IMR-90 (cell line): ENCODE measurements at regions not wholly inside any gene's neighbourhood (a gene's known extent, or its start where the extent isn't known, plus 50 kb on each side); places are given as distances from the start of the nearest gene placed in this dataset.

Experiments
- ATAC-seq: fragments of 200-7000 bp; cut with Tn5 transposase; 2 replicates; pipeline ENCODE4 v1.9.1; 2020; ENCODE audit warnings: low read depth, mild to moderate bottlenecking, moderate library complexity
- BruUV-seq: library from RNA; stranded (reverse); fragments of 400-500 nt; replicated peaks from 2 replicates; lab custom pipeline; 2021; lab: Mats Ljungman, UMichigan
- CTCF ChIA-PET: fragments of 300-600 bp; formaldehyde crosslinking; extraction: SDS; loops from one replicate; lab custom pipeline; 2021; ENCODE audit warnings: antibody characterized with exemption; lab: Yijun Ruan, JAX
- POLR2A ChIA-PET: fragments of 300-600 bp; sonication (Branson Sonifier 250); formaldehyde crosslinking; loops from one replicate; lab custom pipeline; 2022; ENCODE audit warnings: antibody characterized with exemption; ENCODE audit not compliant: unreplicated experiment; lab: Charles Lee
- DNase-seq: peaks from one replicate; pipeline ENCODE4 v3.0.0; 2013
- H2AFZ ChIP-seq: replicated peaks from 2 replicates; pipeline ENCODE3; 2013; ENCODE audit warnings: low read length, mild to moderate bottlenecking; ENCODE audit not compliant: poor library complexity
- H2AK5ac ChIP-seq: 2 replicates; pipeline ENCODE4 v1.6.1; 2013; ENCODE audit warnings: low read depth, low read length, inconsistent platforms
- H2AK9ac ChIP-seq: replicated peaks from 2 replicates; pipeline ENCODE3; 2013; ENCODE audit warnings: mild to moderate bottlenecking, low read depth, low read length, moderate library complexity; ENCODE audit not compliant: poor library complexity
- H2BK120ac ChIP-seq: 2 replicates; pipeline ENCODE4 v1.6.1; 2013; ENCODE audit warnings: low read depth, low read length, inconsistent platforms
- H2BK15ac ChIP-seq: 3 replicates; pipeline ENCODE4 v1.6.1; 2013; ENCODE audit warnings: low read depth, low read length, inconsistent platforms
- H2BK20ac ChIP-seq: 2 replicates; pipeline ENCODE4 v1.6.1; 2013; ENCODE audit warnings: low read depth, mild to moderate bottlenecking, inconsistent platforms, low read length, moderate library complexity
- H2BK5ac ChIP-seq: 2 replicates; pipeline ENCODE4 v1.6.1; 2013; ENCODE audit warnings: mild to moderate bottlenecking, low read depth, low read length, inconsistent platforms; ENCODE audit not compliant: poor library complexity, severe bottlenecking
- H3K14ac ChIP-seq: replicated peaks from 2 replicates; pipeline ENCODE4 v1.6.1; 2013; ENCODE audit warnings: low read depth, low read length, inconsistent platforms
- H3K18ac ChIP-seq: 2 replicates; pipeline ENCODE4 v1.6.1; 2013; ENCODE audit warnings: low read depth, low read length, control low read depth
- H3K23ac ChIP-seq: 2 replicates; pipeline ENCODE4 v1.6.1; 2013; ENCODE audit warnings: low read depth, low read length, inconsistent platforms
- H3K27ac ChIP-seq: 2 replicates; pipeline ENCODE4 v1.5.1; 2013; ENCODE audit warnings: mild to moderate bottlenecking, control low read depth, low read length; ENCODE audit not compliant: insufficient read depth
- H3K27me3 ChIP-seq: 2 replicates; pipeline ENCODE4 v1.6.1; 2013; ENCODE audit warnings: low read length; ENCODE audit not compliant: control insufficient read depth, insufficient read depth
- H3K36me3 ChIP-seq: 2 replicates; pipeline ENCODE4 v1.6.1; 2013; ENCODE audit warnings: low read length, mixed read lengths; ENCODE audit not compliant: control insufficient read depth, insufficient read depth
- H3K4ac ChIP-seq: 2 replicates; pipeline ENCODE4 v1.6.1; 2013; ENCODE audit warnings: low read depth, low read length, inconsistent platforms
- H3K4me1 ChIP-seq: 2 replicates; pipeline ENCODE4 v1.6.1; 2013; ENCODE audit warnings: low read length, mixed read lengths; ENCODE audit not compliant: control insufficient read depth, insufficient read depth
- H3K4me2 ChIP-seq: 2 replicates; pipeline ENCODE4 v1.6.1; 2013; ENCODE audit warnings: low read depth, mild to moderate bottlenecking, control low read depth, low read length, moderate library complexity
- H3K4me3 ChIP-seq: 2 replicates; pipeline ENCODE4 v1.5.1; 2013; ENCODE audit warnings: low read depth, mild to moderate bottlenecking, control low read depth, low read length, moderate library complexity; ENCODE audit not compliant: insufficient read depth
- H3K56ac ChIP-seq: 2 replicates; pipeline ENCODE4 v1.6.1; 2013; ENCODE audit warnings: low read length, inconsistent platforms; ENCODE audit not compliant: insufficient read depth; ENCODE audit errors: extremely low read depth
- H3K79me1 ChIP-seq, 2 experiments: 2 replicates each; pipeline ENCODE4 v1.6.1; 2013; ENCODE audit warnings: low read length in 2 of 2, inconsistent platforms in 1 of 2, low read depth in 1 of 2
- H3K9ac ChIP-seq: 2 replicates; pipeline ENCODE4 v1.6.1; 2013; ENCODE audit warnings: low read depth, low read length, control low read depth
- H3K9me1 ChIP-seq: 2 replicates; pipeline ENCODE4 v1.6.1; 2013; ENCODE audit warnings: low read length, inconsistent platforms; ENCODE audit not compliant: insufficient read depth
- H3K9me3 ChIP-seq: 2 replicates; pipeline ENCODE4 v1.6.1; 2013; ENCODE audit warnings: low read length; ENCODE audit not compliant: control insufficient read depth, insufficient read depth
- H4K20me1 ChIP-seq: 2 replicates; pipeline ENCODE4 v1.6.1; 2013; ENCODE audit warnings: low read length, inconsistent platforms; ENCODE audit not compliant: insufficient read depth
- H4K5ac ChIP-seq: 2 replicates; pipeline ENCODE4 v1.6.1; 2013; ENCODE audit warnings: mild to moderate bottlenecking, low read depth, low read length, control low read depth
- H4K8ac ChIP-seq, 2 experiments: 2 replicates each; pipeline ENCODE4 v1.6.1; 2013; ENCODE audit warnings: low read depth in 2 of 2, low read length in 2 of 2, control low read depth in 1 of 2, inconsistent platforms in 1 of 2
- H4K91ac ChIP-seq: 2 replicates; pipeline ENCODE4 v1.6.1; 2013; ENCODE audit warnings: low read depth, low read length, inconsistent platforms; ENCODE audit not compliant: insufficient read depth
- ELK1 ChIP-seq: fragments of 150-350 bp; IDR thresholded peaks from 2 replicates; pipeline ENCODE4 v1.6.1; 2016; ENCODE audit warnings: low read depth, mild to moderate bottlenecking, low read length, moderate library complexity, borderline replicate concordance
- MAFK ChIP-seq: IDR thresholded peaks from 2 replicates; pipeline ENCODE4 v1.6.1; 2012; ENCODE audit warnings: low read depth, low read length, improper control_type of control experiment
- POLR2A ChIP-seq: IDR thresholded peaks from 2 replicates; pipeline ENCODE4 v1.6.1; 2012; ENCODE audit warnings: mild to moderate bottlenecking, low read depth, low read length
- RAD21 ChIP-seq: IDR thresholded peaks from 2 replicates; pipeline ENCODE4 v1.6.1; 2012; ENCODE audit warnings: low read length, improper control_type of control experiment
- RCOR1 ChIP-seq: IDR thresholded peaks from 2 replicates; pipeline ENCODE4 v1.6.1; 2012; ENCODE audit warnings: mild to moderate bottlenecking, low read length, improper control_type of control experiment; ENCODE audit not compliant: insufficient replicate concordance
- WGBS, 2 experiments: methylation state at CpG; one replicate each; pipeline versions ENCODE4 v1.1.5 to v1.1.7; 2013; ENCODE audit warnings: missing lambda C conversion rate in 2 of 2; ENCODE audit not compliant: insufficient read length in 1 of 2; ENCODE audit errors: extremely low coverage in 2 of 2; 5-methylcytosine and 5-hydroxymethylcytosine counted together
- dilution Hi-C: fragments of 300-500 bp; cut with HindIII; formaldehyde crosslinking; loops from one replicate; pipeline ENCODE4 v1.14.3; 2018; ENCODE audit warnings: low sequenced_read_pairs; ENCODE audit not compliant: unreplicated experiment
- in situ Hi-C: fragments of 300-500 bp; cut with MboI; formaldehyde crosslinking; loops from 3 replicates; pipeline ENCODE4 v1.14.3; 2019; ENCODE audit warnings: low sequenced_read_pairs, inconsistent platforms, mixed read lengths
- intact Hi-C: fragments of 100-400 bp; cut with micrococcal nuclease; formaldehyde crosslinking; loops from 2 replicates; pipeline ENCODE4 v1.10.0; 2022

GRCh38 chr4:164320847-164321246 lies 433.1 kb upstream of the SMIM31 start:
- intact Hi-C loops = no loop called here
- Histone ChIP-seq H2AFZ (no peak overlapping the region), H4K20me1 (no peaks in the 10 kb centered on the region), H3K9me3 (0 out of 2 replicates have a peak, but pooled peaks cover 2% of the 10 kb centered on the region), H2AK9ac (no peak overlapping the region), H3K36me3 (no peaks in the 10 kb centered on the region), H4K8ac (no peak overlapping the region), H3K9ac (no peak overlapping the region), H3K9me1 (no peaks in the 10 kb centered on the region), H3K4me1 (no peaks in the 10 kb centered on the region), H2BK5ac (no peak overlapping the region), H2BK15ac (no peak overlapping the region), H2AK5ac (no peak overlapping the region), H3K14ac (no peak overlapping the region), H3K27ac (no peak overlapping the region), H2BK20ac (no peak overlapping the region), H3K4ac (no peak overlapping the region), H3K18ac (no peak overlapping the region), H3K4me3 (no peak overlapping the region), H3K23ac (no peak overlapping the region), H3K79me1 (no peaks in the 10 kb centered on the region), H4K5ac (no peak overlapping the region), H4K91ac (no peak overlapping the region), H3K56ac (no peak overlapping the region), H2BK120ac (no peak overlapping the region), H3K4me2 (no peak overlapping the region), H3K27me3 (no peaks in the 10 kb centered on the region)
- dilution Hi-C loops = no loop called here
- in situ Hi-C loops = no loop called here
- TF ChIP-seq ELK1 = no peak
- TF ChIP-seq RAD21 = no peak
- no peak for TF ChIP-seq POLR2A
- TF ChIP-seq RCOR1 = no peak
- TF ChIP-seq MAFK = no peak
- no CpG with 5 or more reads among the region's 6 CpGs for WGBS, 2 experiments
- ChIA-PET CTCF (interaction anchor here (0.6 kb wide), 1 partner anchor 430 kb away, joined by 3 read pairs; no protein-coding TSS in a partner anchor), POLR2A (no interaction called here)
- BruUV-seq = no TSS peak
- ATAC-seq (no peak), DNase-seq (no peak)
